LoVo (cell line): ENCODE measurements at regions not wholly inside any gene's neighbourhood (a gene's known extent, or its start where the extent isn't known, plus 50 kb on each side); places are given as distances from the start of the nearest gene placed in this dataset.

ENCODE experiments used
- DNase-seq: peaks from one replicate; pipeline ENCODE4 v3.0.0-alpha.2; 2016; ENCODE audit warnings: low spot score

GRCh38 chr13:90533866-90534265 lies 813.6 kb upstream of the MIR17HG start:
- DNase-seq = no peak

- no peak for DNase-seq
These were observed 812.7 kb upstream of the MIR17HG start for GRCh38 chr13:90534617-90535370.

- DNase-seq = no peak
These were observed 812.1 kb upstream of the MIR17HG start for GRCh38 chr13:90535421-90535820.

GRCh38 chr13:90538063-90538462 lies 809.4 kb upstream of the MIR17HG start:
- DNase-seq = no peak

GRCh38 chr13:90541346-90541745 lies 806.1 kb upstream of the MIR17HG start:
- no peak for DNase-seq

GRCh38 chr13:90542959-90543505 lies 804.5 kb upstream of the MIR17HG start:
- no peak for DNase-seq

GRCh38 chr13:90545070-90545840 lies 802.2 kb upstream of the MIR17HG start:
- DNase-seq = no peak

- DNase-seq = no peak
These were observed 800.2 kb upstream of the MIR17HG start for GRCh38 chr13:90547272-90547790.

GRCh38 chr13:90551253-90551652 lies 796.2 kb upstream of the MIR17HG start:
- no peak for DNase-seq

GRCh38 chr13:90552702-90553101 lies 794.8 kb upstream of the MIR17HG start:
- no peak for DNase-seq

- DNase-seq = no peak
These were observed 794.3 kb upstream of the MIR17HG start for GRCh38 chr13:90553159-90553558.

- no peak for DNase-seq
These were observed 789.9 kb upstream of the MIR17HG start for GRCh38 chr13:90557626-90558025.

- no peak for DNase-seq
These were observed 785.0 kb upstream of the MIR17HG start for GRCh38 chr13:90562443-90562842.

GRCh38 chr13:90564096-90564495 lies 783.4 kb upstream of the MIR17HG start:
- no peak for DNase-seq

- no peak for DNase-seq
These were observed 782.9 kb upstream of the MIR17HG start for GRCh38 chr13:90564566-90564965.

- no peak for DNase-seq
These were observed 781.3 kb upstream of the MIR17HG start for GRCh38 chr13:90565985-90566713.

GRCh38 chr13:90568165-90568564 lies 779.3 kb upstream of the MIR17HG start:
- DNase-seq = no peak

GRCh38 chr13:90576067-90576466 lies 771.4 kb upstream of the MIR17HG start:
- DNase-seq = no peak

GRCh38 chr13:90577726-90578125 lies 769.8 kb upstream of the MIR17HG start:
- no peak for DNase-seq

- DNase-seq = no peak
These were observed 762.1 kb upstream of the MIR17HG start for GRCh38 chr13:90585392-90585791.

- DNase-seq = no peak
These were observed 756.1 kb upstream of the MIR17HG start for GRCh38 chr13:90591260-90591926.

GRCh38 chr13:90591927-90592268 lies 755.6 kb upstream of the MIR17HG start:
- no peak for DNase-seq
